ENCODE measurements at regions not wholly inside any gene's neighbourhood (a gene's known extent, or its start where the extent isn't known, plus 50 kb on each side); places are given as distances from the start of the nearest gene placed in this dataset.
A peak's percentile ranks its signal among the peaks of the same experiment; 100 is the strongest.
"Not testable (repeated sequence)": the region's sequence is repeated elsewhere in the genome, so short reads cannot be mapped to it uniquely, and the experiment has no call there.

GRCh38 chr16:62383941-62384340 lies 347.7 kb upstream of the CDH8 start:
- no peak for DNase-seq

DNA sequence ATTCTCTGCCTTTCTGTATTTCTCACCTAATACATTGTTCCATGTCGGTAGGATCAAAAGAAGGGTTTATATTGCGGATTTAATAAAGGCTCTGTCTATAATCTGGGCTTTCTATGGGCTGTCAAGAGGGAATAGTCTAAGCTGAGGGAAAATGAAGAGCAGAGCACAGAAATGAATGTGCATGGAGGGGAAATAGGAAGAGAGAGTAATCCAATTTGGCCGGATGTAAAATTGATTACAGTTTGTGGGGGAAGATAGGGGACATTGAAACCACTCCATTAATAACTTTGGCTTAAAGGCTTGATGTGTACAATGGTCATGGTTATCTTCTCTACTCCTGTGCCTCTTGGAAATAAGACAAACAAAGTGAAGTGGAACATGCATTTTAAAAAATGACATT lies 334.2 kb upstream of the CDH8 start:
- no peak for DNase-seq

DNA sequence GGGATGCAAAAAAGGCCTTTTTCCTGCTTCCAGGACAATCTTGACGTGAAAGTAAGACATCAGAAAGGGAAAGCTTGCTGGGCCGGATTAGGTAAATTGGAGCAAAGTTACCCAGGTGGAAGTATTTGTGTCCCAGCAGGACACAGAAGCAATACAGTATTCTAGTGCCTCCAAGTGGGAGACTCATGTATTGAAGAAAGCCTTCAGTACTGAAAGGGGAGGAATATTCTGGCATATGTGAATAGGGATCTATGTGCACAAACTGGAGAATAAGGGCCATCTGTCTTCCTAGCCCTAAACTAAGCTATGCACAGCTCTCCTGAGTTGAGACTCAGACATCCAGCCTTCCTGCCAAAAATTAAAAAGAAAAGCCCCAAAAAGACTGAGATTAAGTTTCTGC lies 327.3 kb upstream of the CDH8 start:
- DNase-seq = no peak

GRCh38 chr16:62353355-62353754 lies 317.1 kb upstream of the CDH8 start:
- no peak for DNase-seq

- DNase-seq = no peak
These were observed 306.0 kb upstream of the CDH8 start for GRCh38 chr16:62342216-62342615.

DNA sequence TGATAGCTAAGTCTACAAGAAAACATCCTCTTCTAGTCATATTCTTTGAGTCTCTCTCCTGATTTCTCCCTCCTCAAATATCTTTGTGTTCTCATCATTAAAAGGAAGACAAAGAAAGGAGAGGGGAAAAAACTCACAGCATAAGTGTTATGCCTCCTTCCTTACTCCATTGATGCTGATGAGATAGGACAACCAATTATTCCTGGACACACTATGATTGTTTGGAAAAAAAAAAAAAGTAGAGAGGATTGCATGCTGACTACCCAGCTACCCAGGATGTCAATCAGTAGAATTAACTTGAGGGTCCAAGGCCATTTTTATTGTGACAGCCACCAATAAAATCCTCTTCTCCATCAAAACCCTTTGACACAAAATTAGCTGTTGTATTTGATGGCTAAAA lies 299.1 kb upstream of the CDH8 start:
- no peak for DNase-seq

GRCh38 chr16:62321606-62322005 lies 285.4 kb upstream of the CDH8 start:
- DNase-seq = no peak

DNA sequence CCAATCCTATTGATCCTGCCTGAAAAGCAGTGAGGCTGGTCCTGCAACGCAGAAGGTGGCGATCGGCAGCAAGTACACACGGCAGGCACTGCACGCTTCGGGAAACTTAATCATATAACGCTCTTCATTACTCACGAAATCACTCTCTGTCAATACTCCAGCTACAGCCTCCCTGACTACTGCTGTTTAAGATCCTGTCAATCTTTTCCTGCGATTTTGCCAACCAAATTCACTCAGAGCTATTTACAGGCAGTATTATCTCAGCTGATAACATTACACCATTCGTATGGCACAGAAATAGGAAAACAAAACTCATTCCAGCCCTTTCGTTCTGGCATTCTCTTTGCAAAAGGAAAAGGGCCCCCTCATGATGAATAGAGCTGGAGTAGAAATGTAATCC lies 262.4 kb upstream of the CDH8 start:
- no peak for DNase-seq

DNA sequence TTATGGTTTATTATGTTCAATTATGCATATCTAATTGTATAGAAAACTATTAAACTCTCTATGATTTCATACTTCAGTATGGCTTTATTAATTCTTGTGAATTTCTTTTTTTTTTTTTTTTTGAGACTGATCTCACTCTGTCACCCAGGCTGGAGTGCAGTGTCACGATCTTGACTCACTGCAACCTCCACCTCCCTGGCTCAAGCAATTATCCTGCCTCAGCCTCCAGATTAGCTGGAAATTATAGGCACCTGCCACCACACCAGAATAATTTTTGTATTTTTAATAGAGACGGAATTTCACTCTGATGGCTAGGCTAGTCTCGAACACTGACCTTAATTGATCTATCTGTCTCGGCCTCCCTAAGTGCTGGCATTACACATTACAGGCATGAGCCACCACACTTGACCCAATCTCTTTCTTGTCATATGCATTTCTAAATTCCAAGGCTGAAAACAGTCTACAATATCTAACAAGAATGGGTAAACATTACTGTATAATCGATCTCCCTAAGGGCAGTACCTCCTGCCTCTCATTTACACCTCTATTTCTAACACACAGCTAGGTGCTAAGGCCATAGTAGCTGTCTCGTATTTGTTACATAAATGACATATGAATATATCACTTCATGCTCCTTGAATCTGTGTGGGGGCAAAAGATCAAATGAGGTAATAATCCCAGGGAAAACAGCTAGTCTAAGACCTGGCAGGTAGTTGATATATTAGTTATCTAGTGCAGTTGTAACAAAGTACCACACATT lies 258.2 kb upstream of the CDH8 start:
- no peak for DNase-seq

GRCh38 chr16:62288990-62289629 lies 252.9 kb upstream of the CDH8 start:
- DNase-seq = no peak

- no peak for DNase-seq
These were observed 244.3 kb upstream of the CDH8 start for GRCh38 chr16:62280506-62280905.

DNA sequence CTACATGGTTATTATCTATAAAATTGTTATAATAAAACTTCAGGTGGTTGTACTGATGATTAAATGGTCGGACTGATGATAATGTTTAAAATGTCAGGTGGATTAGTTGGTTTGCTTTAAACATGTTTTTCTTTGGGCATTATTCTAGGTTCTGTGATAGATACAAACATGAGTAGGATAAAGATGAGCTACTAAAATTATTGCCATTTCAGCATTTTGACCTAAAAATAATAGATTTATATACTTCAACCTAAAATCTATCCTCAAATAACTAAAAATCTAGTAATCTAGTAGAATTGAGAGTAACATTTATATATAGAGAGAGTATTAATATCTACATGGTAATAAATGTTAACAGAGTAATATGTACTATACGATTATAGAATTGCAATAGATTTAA lies 241.7 kb upstream of the CDH8 start:
- DNase-seq = no peak

- DNase-seq = no peak
These were observed 240.4 kb upstream of the CDH8 start for GRCh38 chr16:62276637-62277036.

DNA sequence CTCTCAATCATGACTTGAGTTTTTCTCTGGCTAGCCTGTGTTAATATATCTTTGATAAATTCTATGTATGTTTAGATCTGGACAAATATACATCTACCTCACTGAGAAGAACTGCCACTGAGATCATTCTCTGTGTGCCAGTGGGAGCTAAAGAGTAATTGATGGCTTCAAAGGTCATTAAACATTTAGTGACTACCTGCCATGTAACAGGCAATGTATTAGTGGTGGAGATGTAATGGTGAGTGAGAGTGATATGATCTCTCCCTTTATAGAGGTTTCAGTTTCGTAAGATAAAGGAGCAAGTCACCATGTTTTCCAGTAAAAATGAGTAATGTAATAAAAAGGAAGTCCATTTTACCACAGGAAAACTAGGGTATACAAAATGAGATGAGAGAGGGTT lies 235.8 kb upstream of the CDH8 start:
- no peak for DNase-seq

GRCh38 chr16:62261760-62262159 lies 225.5 kb upstream of the CDH8 start:
- DNase-seq = no peak

- not testable (repeated sequence) for DNase-seq
These were observed 222.7 kb upstream of the CDH8 start for GRCh38 chr16:62258931-62259435.

DNA sequence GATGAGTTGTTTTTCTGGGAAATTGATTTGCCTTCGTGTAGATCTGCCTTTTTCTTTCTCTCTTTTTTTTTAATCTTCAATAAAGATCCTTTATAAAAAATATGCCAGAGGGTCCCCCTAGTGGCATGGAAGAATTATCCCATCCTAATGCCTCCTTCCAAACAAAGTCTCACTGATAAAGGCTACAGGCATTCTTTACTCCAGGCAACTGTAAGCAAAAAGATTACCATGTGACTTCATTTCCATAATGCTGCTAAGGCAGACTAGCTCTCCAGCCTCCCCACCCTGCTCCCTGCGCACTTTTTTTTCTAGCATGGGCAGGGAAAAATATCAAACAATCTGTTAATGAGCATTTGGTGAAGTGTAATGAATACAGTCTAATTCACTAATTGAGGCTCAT lies 220.2 kb upstream of the CDH8 start:
- no peak for DNase-seq

DNA sequence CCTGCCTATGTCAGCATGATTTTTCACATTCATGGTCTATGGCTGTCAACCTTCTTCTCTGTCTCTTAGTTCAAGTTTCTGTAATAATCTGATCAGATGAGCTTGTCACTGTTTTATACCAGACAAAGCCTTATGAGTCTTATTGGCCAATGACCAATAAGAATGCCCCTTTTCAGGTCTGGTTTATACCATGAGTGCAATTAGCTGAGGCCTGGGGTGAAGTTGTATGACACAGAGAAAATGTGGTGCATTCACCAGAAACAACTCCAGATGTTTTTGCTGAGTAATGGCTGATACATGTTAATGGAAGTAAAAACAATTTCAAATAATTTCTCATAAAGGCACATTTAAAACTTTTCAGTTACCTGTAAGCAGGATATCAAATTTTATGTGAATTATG lies 218.6 kb upstream of the CDH8 start:
- no peak for DNase-seq

DNA sequence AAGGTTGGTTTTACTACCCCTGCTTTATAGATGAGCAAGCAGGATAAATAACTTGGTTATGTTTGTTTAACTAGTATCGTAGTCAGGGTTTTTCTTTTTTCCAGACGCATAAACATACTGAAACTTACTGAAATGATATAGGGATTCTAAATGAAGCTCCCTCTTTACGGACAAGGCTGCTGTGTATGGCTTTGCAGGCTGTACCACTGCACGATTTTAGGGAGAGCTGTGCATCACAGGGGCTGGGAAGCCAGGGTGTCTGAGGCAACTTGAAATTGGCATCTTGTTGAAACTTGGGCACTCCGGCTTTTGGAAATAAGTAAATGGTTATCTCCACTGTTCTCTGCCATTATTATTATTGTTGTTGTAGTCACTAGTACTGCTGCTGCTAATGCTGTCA lies 218.1 kb upstream of the CDH8 start:
- no peak for DNase-seq

- DNase-seq = no peak
These were observed 217.7 kb upstream of the CDH8 start for GRCh38 chr16:62253966-62254365.

- no peak for DNase-seq
These were observed 212.8 kb upstream of the CDH8 start for GRCh38 chr16:62249069-62249468.

- no peak for DNase-seq
These were observed 204.5 kb upstream of the CDH8 start for GRCh38 chr16:62240722-62241121.

DNA sequence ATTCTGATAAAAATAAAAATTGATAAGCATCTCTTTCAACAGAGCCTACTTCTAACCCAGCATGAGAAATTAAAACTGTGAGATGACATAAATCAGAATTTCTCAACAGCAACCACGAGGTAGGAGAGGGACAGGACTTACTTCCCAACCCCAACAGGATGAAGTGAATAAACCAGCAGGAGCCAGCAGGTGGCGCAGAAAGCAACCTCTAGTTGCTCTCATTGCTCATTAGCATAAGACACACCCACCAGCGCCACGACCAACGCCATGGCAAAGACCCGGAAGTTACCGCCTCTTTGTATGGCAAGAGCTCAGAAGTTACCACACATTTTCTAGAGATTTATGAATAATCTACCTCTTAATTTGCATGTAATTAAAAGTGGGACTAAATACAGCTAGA lies 189.4 kb upstream of the CDH8 start:
- peak; percentile 39 to 56 for DNase-seq

- no peak for DNase-seq
These were observed 188.5 kb upstream of the CDH8 start for GRCh38 chr16:62224646-62225209.
